Osteoblast (primary cell): ENCODE measurements at regions not wholly inside any gene's neighbourhood (a gene's known extent, or its start where the extent isn't known, plus 50 kb on each side); places are given as distances from the start of the nearest gene placed in this dataset.

Experiments used
- DNase-seq: peaks from one replicate; pipeline ENCODE4 v3.0.0; 2011; ENCODE audit warnings: low spot score, mixed read lengths; ENCODE audit not compliant: insufficient read length; ENCODE audit errors: missing footprints
- H2AFZ ChIP-seq: 2 replicates; pipeline ENCODE4 v1.6.0; 2011; ENCODE audit warnings: mild to moderate bottlenecking, low read length
- H3K27ac ChIP-seq: 2 replicates; pipeline ENCODE4 v1.5.1; 2011; ENCODE audit warnings: mild to moderate bottlenecking, low read depth, low read length, moderate library complexity
- H3K27me3 ChIP-seq: 2 replicates; pipeline ENCODE4 v1.6.0; 2012; ENCODE audit warnings: mild to moderate bottlenecking, control low read depth, inconsistent platforms, low read length, moderate library complexity; ENCODE audit not compliant: insufficient read depth
- H3K36me3 ChIP-seq: 2 replicates; pipeline ENCODE4 v1.5.1; 2011; ENCODE audit warnings: mild to moderate bottlenecking, low read length, control low read depth, moderate library complexity; ENCODE audit not compliant: insufficient read depth
- H3K4me1 ChIP-seq: 2 replicates; pipeline ENCODE4 v1.5.1; 2011; ENCODE audit warnings: mild to moderate bottlenecking, low read length, control low read depth, moderate library complexity; ENCODE audit not compliant: insufficient read depth
- H3K4me2 ChIP-seq: 2 replicates; pipeline ENCODE4 v1.6.0; 2011; ENCODE audit warnings: mild to moderate bottlenecking, low read length; ENCODE audit not compliant: insufficient read depth
- H3K4me3 ChIP-seq: fragments of 200-600 bp; sonication (generic); 3 replicates; pipeline ENCODE4 v1.5.1; 2012; ENCODE audit warnings: mild to moderate bottlenecking, low read length, inconsistent platforms; ENCODE audit not compliant: insufficient read depth
- H3K79me2 ChIP-seq: 2 replicates; pipeline ENCODE4 v1.6.0; 2012; ENCODE audit warnings: mild to moderate bottlenecking, low read length, control low read depth, inconsistent platforms; ENCODE audit not compliant: insufficient read depth
- H3K9me3 ChIP-seq: 2 replicates; pipeline ENCODE4 v1.5.1; 2011; ENCODE audit warnings: low read depth, low read length, control low read depth
- H4K20me1 ChIP-seq: 2 replicates; pipeline ENCODE4 v1.6.0; 2012; ENCODE audit warnings: mild to moderate bottlenecking, low read length, control low read depth; ENCODE audit not compliant: insufficient read depth
- TF ChIP-seq, protein P1 (sequence below): IDR thresholded peaks from 2 replicates; pipeline ENCODE4 v1.5.1; 2011; ENCODE audit warnings: mild to moderate bottlenecking, low read depth, low read length, moderate library complexity; ENCODE audit errors: extremely low read depth

DNA sequence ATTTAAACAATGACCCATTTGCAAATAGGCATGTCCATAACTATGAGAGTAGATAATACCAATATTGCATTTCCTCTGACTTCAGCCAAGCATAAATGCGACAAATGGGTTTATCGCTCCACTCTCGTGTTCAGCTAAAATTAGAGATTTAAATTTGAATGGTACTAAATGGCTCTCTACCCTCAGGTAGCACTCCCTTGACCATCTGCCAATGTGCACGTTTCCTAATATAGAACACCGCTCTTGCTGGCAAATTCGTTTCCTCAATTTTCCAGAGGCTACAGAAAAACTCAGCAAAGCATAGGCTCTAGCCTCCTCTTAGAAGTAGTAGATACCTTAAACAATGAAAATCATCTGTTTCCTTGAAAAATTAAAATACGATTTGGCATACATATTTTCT is 251.6 kb downstream of the ADGRA3 start:
- no peak overlapping the region for H2AFZ ChIP-seq
- no peak overlapping the region for H3K4me3 ChIP-seq
- H3K9me3 ChIP-seq = no peaks in the 10 kb centered on the region
- TF ChIP-seq, protein P1, sequence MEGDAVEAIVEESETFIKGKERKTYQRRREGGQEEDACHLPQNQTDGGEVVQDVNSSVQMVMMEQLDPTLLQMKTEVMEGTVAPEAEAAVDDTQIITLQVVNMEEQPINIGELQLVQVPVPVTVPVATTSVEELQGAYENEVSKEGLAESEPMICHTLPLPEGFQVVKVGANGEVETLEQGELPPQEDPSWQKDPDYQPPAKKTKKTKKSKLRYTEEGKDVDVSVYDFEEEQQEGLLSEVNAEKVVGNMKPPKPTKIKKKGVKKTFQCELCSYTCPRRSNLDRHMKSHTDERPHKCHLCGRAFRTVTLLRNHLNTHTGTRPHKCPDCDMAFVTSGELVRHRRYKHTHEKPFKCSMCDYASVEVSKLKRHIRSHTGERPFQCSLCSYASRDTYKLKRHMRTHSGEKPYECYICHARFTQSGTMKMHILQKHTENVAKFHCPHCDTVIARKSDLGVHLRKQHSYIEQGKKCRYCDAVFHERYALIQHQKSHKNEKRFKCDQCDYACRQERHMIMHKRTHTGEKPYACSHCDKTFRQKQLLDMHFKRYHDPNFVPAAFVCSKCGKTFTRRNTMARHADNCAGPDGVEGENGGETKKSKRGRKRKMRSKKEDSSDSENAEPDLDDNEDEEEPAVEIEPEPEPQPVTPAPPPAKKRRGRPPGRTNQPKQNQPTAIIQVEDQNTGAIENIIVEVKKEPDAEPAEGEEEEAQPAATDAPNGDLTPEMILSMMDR = no peak
- no peaks in the 10 kb centered on the region for H4K20me1 ChIP-seq
- H3K36me3 ChIP-seq = no peaks in the 10 kb centered on the region
- DNase-seq = no peak
- no peaks in the 10 kb centered on the region for H3K79me2 ChIP-seq
- no peaks in the 10 kb centered on the region for H3K27me3 ChIP-seq
- no peaks in the 10 kb centered on the region for H3K4me1 ChIP-seq
- no peak overlapping the region for H3K27ac ChIP-seq
- no peak overlapping the region for H3K4me2 ChIP-seq

DNA sequence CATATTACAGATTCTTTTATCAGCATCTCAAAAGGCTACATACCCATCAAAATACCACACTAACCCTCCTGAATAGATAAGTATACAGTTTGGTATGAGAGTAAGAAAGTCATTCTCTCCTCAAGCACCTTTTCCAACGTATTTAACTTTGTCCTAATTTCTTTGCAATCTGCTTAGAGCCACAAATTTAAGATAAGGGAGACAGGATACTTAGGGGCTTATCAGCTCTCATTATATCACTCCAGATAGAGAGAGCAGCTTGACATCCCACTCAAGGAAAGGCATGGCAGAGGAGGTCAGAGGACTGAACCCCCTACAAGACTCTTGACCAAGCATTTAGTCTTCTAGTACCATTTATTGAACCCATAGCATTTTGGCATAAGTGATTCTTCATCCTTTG is 262.4 kb downstream of the ADGRA3 start:
- no peaks in the 10 kb centered on the region for H3K79me2 ChIP-seq
- H3K4me2 ChIP-seq = no peak overlapping the region
- no peak overlapping the region for H2AFZ ChIP-seq
- no peaks in the 10 kb centered on the region for H3K36me3 ChIP-seq
- H3K27me3 ChIP-seq = peaks cover 2% of the 10 kb centered on the region
- no peaks in the 10 kb centered on the region for H4K20me1 ChIP-seq
- DNase-seq = no peak
- no peaks in the 10 kb centered on the region for H3K9me3 ChIP-seq
- TF ChIP-seq, protein P1 = no peak
- H3K4me3 ChIP-seq = no peak overlapping the region
- no peak overlapping the region for H3K27ac ChIP-seq
- no peaks in the 10 kb centered on the region for H3K4me1 ChIP-seq

DNA sequence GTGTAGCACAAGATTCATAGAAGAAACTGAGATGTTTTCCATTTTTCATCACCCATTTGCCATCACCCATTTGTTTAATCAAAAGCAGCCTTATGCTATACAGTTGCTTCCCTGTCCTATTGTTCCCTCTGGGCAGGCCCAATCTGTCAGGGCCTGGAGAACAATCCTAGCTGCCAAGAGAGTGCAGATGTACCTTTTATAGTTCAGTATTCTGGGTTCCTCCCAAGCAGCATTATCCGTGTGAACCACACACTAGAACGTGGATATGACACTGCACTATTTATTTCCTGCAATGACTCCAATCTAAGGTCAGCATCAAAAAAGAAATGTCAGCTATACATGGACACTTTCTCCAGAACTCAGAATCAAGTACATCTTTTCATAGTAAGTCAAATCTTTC is 269.0 kb downstream of the ADGRA3 start:
- H3K9me3 ChIP-seq = no peaks in the 10 kb centered on the region
- H3K4me2 ChIP-seq = no peak overlapping the region
- TF ChIP-seq, protein P1 = no peak
- no peaks in the 10 kb centered on the region for H4K20me1 ChIP-seq
- H3K27ac ChIP-seq = no peak overlapping the region
- no peaks in the 10 kb centered on the region for H3K4me1 ChIP-seq
- no peaks in the 10 kb centered on the region for H3K27me3 ChIP-seq
- no peak overlapping the region for H3K4me3 ChIP-seq
- H3K79me2 ChIP-seq = no peaks in the 10 kb centered on the region
- H2AFZ ChIP-seq = no peak overlapping the region
- no peaks in the 10 kb centered on the region for H3K36me3 ChIP-seq
- no peak for DNase-seq

- H3K27me3 ChIP-seq = no peaks in the 10 kb centered on the region
- H3K4me2 ChIP-seq = no peak overlapping the region
- TF ChIP-seq, protein P1 = no peak
- H3K36me3 ChIP-seq = no peaks in the 10 kb centered on the region
- H3K9me3 ChIP-seq = no peaks in the 10 kb centered on the region
- H3K4me1 ChIP-seq = no peaks in the 10 kb centered on the region
- no peak overlapping the region for H3K27ac ChIP-seq
- no peak overlapping the region for H2AFZ ChIP-seq
- DNase-seq = no peak
- no peaks in the 10 kb centered on the region for H3K79me2 ChIP-seq
- H3K4me3 ChIP-seq = no peak overlapping the region
- no peaks in the 10 kb centered on the region for H4K20me1 ChIP-seq
Observed at GRCh38 chr4:22245294-22245693, 270.6 kb downstream of the ADGRA3 start.
